K562 (cell line): ENCODE measurements at regions not wholly inside any gene's neighbourhood (a gene's known extent, or its start where the extent isn't known, plus 50 kb on each side); places are given as distances from the start of the nearest gene placed in this dataset.

Source experiments
- ATAC-seq: fragments of 200-7000 bp; cut with Tn5 transposase; 3 replicates; pipeline ENCODE4 v1.9.1; 2020; ENCODE audit warnings: moderate library complexity
- BruUV-seq: library from RNA; stranded (reverse); fragments of 400-500 nt; replicated peaks from 2 replicates; lab custom pipeline; 2021; lab: Mats Ljungman, UMichigan
- CTCF ChIA-PET: fragments of 300-600 bp; formaldehyde crosslinking; extraction: SDS; loops from one replicate; lab custom pipeline; 2021; ENCODE audit warnings: low intra/inter-chr PET ratio; lab: Yijun Ruan, JAX
- POLR2A ChIA-PET: fragments of 300-600, 350-650 bp; sonication (Branson Sonifier 250); formaldehyde crosslinking; extraction: SDS; loops from one replicate; lab custom pipeline; 2021; ENCODE audit warnings: antibody characterized with exemption, inconsistent platforms; lab: Yijun Ruan, JAX
- DNase-seq, 4 experiments: peaks; one replicate each; pipeline versions ENCODE4 v3.0.0 to v3.0.0-alpha.2; 2011 to 2018; ENCODE audit warnings: low spot score in 3 of 4, mixed read lengths in 3 of 4; ENCODE audit errors: extremely low read depth in 1 of 4
- FAIRE-seq: peaks from 2 replicates; lab custom pipeline; 2011; peaks lifted over from hg19 to GRCh38; lab: Jason Lieb, UNC
- H2AFZ ChIP-seq: 2 replicates; pipeline ENCODE4 v1.6.0; 2011; ENCODE audit warnings: low read depth, low read length, control low read depth, inconsistent platforms
- H3K27ac ChIP-seq: fragments of 200-600 bp; 3 replicates; pipeline ENCODE4 v1.8.0; 2011; ENCODE audit warnings: low read depth, mild to moderate bottlenecking, control low read depth, inconsistent platforms, low read length, moderate library complexity, mixed read lengths; ENCODE audit errors: extremely low read depth
- H3K27me3 ChIP-seq, 2 experiments: fragments of 300-600 bp in 1 of 2; 2 replicates in 1 of 2; 3 replicates in 1 of 2; pipeline versions ENCODE4 v1.6.0 to v1.8.0; 2011; ENCODE audit warnings: inconsistent platforms in 2 of 2, low read length in 2 of 2, mild to moderate bottlenecking in 1 of 2, mixed read lengths in 1 of 2, moderate library complexity in 1 of 2; ENCODE audit not compliant: control insufficient read depth in 2 of 2, insufficient read depth in 2 of 2
- H3K36me3 ChIP-seq: fragments of 300-600 bp; 3 replicates; pipeline ENCODE4 v1.8.0; 2011; ENCODE audit warnings: mild to moderate bottlenecking, low read length, inconsistent platforms; ENCODE audit not compliant: control insufficient read depth, insufficient read depth
- H3K4me1 ChIP-seq, 2 experiments: fragments of 200-600 bp in 1 of 2; replicated peaks in 1 of 2; 2 replicates in 1 of 2; 3 replicates in 1 of 2; pipeline versions ENCODE4 v1.5.1 to v1.8.0; 2011; ENCODE audit warnings: inconsistent platforms in 2 of 2, low read length in 2 of 2, mild to moderate bottlenecking in 1 of 2, mixed read lengths in 1 of 2, moderate library complexity in 1 of 2; ENCODE audit not compliant: control insufficient read depth in 2 of 2, insufficient read depth in 2 of 2
- H3K4me2 ChIP-seq: 2 replicates; pipeline ENCODE4 v1.6.1; 2011; ENCODE audit warnings: low read length, control low read depth, inconsistent platforms, mixed read lengths; ENCODE audit not compliant: insufficient read depth
- H3K4me3 ChIP-seq: fragments of 200-600 bp; sonication (generic), shearing (Covaris generic); 2 replicates; pipeline ENCODE4 v1.5.1; 2016; ENCODE audit warnings: control low read depth, inconsistent platforms
- H3K79me2 ChIP-seq: fragments of 200-600 bp; 3 replicates; pipeline ENCODE4 v1.8.0; 2011; ENCODE audit warnings: low read length, inconsistent platforms; ENCODE audit not compliant: control insufficient read depth, insufficient read depth
- H3K9ac ChIP-seq, 2 experiments: 2 replicates each; pipeline versions ENCODE4 v1.6.0 to v1.6.1; 2011; ENCODE audit warnings: low read depth in 2 of 2, low read length in 2 of 2, control low read depth in 1 of 2, inconsistent platforms in 1 of 2, mild to moderate bottlenecking in 1 of 2, mixed read lengths in 1 of 2; ENCODE audit not compliant: insufficient read depth in 1 of 2
- H3K9me1 ChIP-seq: one replicate; pipeline ENCODE4 v1.6.0; 2011; ENCODE audit warnings: inconsistent platforms, mild to moderate bottlenecking, low read length, moderate library complexity; ENCODE audit not compliant: control insufficient read depth, insufficient read depth
- H3K9me3 ChIP-seq: replicated peaks from 2 replicates; pipeline ENCODE4 v1.5.1; 2011; ENCODE audit warnings: low read depth, low read length, inconsistent platforms; ENCODE audit not compliant: control insufficient read depth, insufficient read depth
- H4K20me1 ChIP-seq: replicated peaks from 2 replicates; pipeline ENCODE4 v1.6.1; 2011; ENCODE audit warnings: low read length, inconsistent platforms, mixed read lengths; ENCODE audit not compliant: control insufficient read depth, insufficient read depth
- GTF2F1 ChIP-seq: IDR thresholded peaks from 2 replicates; pipeline ENCODE4 v1.6.1; 2011; ENCODE audit warnings: low read depth, low read length, improper control_type of control experiment
- SRSF7 ChIP-seq: fragments of 200-400 bp; formaldehyde crosslinking; optimal IDR thresholded peaks from 2 replicates; pipeline ENCODE3; 2017; ENCODE audit warnings: mild to moderate bottlenecking, low read depth, low read length
- THRB ChIP-seq: fragments of 450-650 bp; formaldehyde crosslinking; conservative IDR thresholded peaks from 2 replicates; pipeline ENCODE4 v1.4.0; 2022; ENCODE audit warnings: mild to moderate bottlenecking, missing genetic modification characterization
- ZKSCAN1 ChIP-seq: fragments of 150-350 bp; IDR thresholded peaks from 2 replicates; pipeline ENCODE4 v1.6.1; 2016; ENCODE audit warnings: low read depth, low read length
- ZNF584 ChIP-seq: fragments of 200-800 bp; sonication (Bioruptor generic); IDR thresholded peaks from 2 replicates; pipeline ENCODE4 v1.6.1; 2016; ENCODE audit warnings: low read depth, mild to moderate bottlenecking, missing genetic modification characterization, missing compliant biosample characterization
- WGBS: fragments of 100-300 bp; shearing (Covaris generic); methylation state at CpG from one replicate; pipeline ENCODE4 v1.1.6; 2016; ENCODE audit warnings: low coverage, mixed read lengths; ENCODE audit not compliant: insufficient coverage; ENCODE audit errors: missing lambda C conversion rate; 5-methylcytosine and 5-hydroxymethylcytosine counted together
- in situ Hi-C: fragments of 300-500 bp; cut with MboI; formaldehyde crosslinking; loops from 4 replicates; pipeline ENCODE4 v1.15.0; 2018; ENCODE audit warnings: inconsistent platforms, mixed read lengths
- intact Hi-C: fragments of 100-400 bp; cut with micrococcal nuclease; formaldehyde crosslinking; loops from 2 replicates; pipeline ENCODE4 v1.14.2; 2022

GRCh38 chr10:117668327-117669008, 125.9 kb downstream of the EMX2 start:
- FAIRE-seq (no peak), DNase-seq (no peak), ATAC-seq (no peak)
- H3K9ac ChIP-seq, result no peak overlapping the region
- no peak overlapping the region for H3K4me2 ChIP-seq
- ChIA-PET CTCF (no interaction called here), POLR2A (no interaction called here)
- H3K4me3 ChIP-seq, result no peak overlapping the region
- no peaks in the 10 kb centered on the region for H3K79me2 ChIP-seq
- no peaks in the 10 kb centered on the region for H3K4me1 ChIP-seq
- H3K9me3 ChIP-seq, result no peaks in the 10 kb centered on the region
- no peaks in the 10 kb centered on the region for H3K36me3 ChIP-seq
- H4K20me1 ChIP-seq, result no peaks in the 10 kb centered on the region
- H3K27ac ChIP-seq, result no peak overlapping the region
- H3K9me1 ChIP-seq, result no peaks in the 10 kb centered on the region
- 0% methylated on average over 2 of the region's 2 CpGs for WGBS
- in situ Hi-C loops (no loop called here), intact Hi-C loops (no loop called here)
- peaks cover 0 to 6% of the 10 kb centered on the region in 2 experiments; a peak in 2 of 5 replicates for H3K27me3 ChIP-seq
- BruUV-seq, result no TSS peak
- no peak for TF ChIP-seq SRSF7
- no peak for TF ChIP-seq GTF2F1
- TF ChIP-seq ZNF584, result no peak
- peak; percentile 61; the same call in 1 of the 2 replicates for TF ChIP-seq ZKSCAN1
- H2AFZ ChIP-seq, result no peak overlapping the region

GRCh38 chr10:117669122-117669521, 126.6 kb downstream of the EMX2 start:
- CTCF ChIA-PET, result no interaction called here
- Histone ChIP-seq H3K9me1 (no peaks in the 10 kb centered on the region), H3K9me3 (no peaks in the 10 kb centered on the region), H3K4me2 (no peak overlapping the region), H3K4me1 (no peaks in the 10 kb centered on the region), H3K4me3 (no peak overlapping the region), H2AFZ (no peak overlapping the region), H3K79me2 (no peaks in the 10 kb centered on the region), H3K36me3 (no peaks in the 10 kb centered on the region), H3K9ac (no peak overlapping the region), H3K27me3 (peaks cover 0 to 10% of the 10 kb centered on the region in 2 experiments; a peak in 2 of 5 replicates), H3K27ac (no peak overlapping the region), H4K20me1 (no peaks in the 10 kb centered on the region)
- intact Hi-C loops (no loop called here), in situ Hi-C loops (no loop called here)
- no peak for TF ChIP-seq THRB (CRISPR knock-in tag)
- no TSS peak for BruUV-seq
- 4% methylated on average over 6 of the region's 6 CpGs for WGBS
- no peak for DNase-seq
- no peak for FAIRE-seq
- no peak for ATAC-seq
- POLR2A ChIA-PET, result no interaction called here
